Trophoblast cell (in vitro differentiated cells and primary cell): ENCODE measurements at regions not wholly inside any gene's neighbourhood (a gene's known extent, or its start where the extent isn't known, plus 50 kb on each side); places are given as distances from the start of the nearest gene placed in this dataset.

Experiments
- DNase-seq, 2 donors: peaks; one replicate each; pipeline ENCODE4 v3.0.0-alpha.2; 2016
- H2AFZ ChIP-seq: 2 replicates; pipeline ENCODE4 v1.6.1; 2013; ENCODE audit warnings: low read length, moderate library complexity, mild to moderate bottlenecking; ENCODE audit not compliant: insufficient read depth, poor library complexity
- H2AK5ac ChIP-seq: 2 replicates; pipeline ENCODE4 v1.6.1; 2013; ENCODE audit warnings: mild to moderate bottlenecking, low read length
- H2BK120ac ChIP-seq: 2 replicates; pipeline ENCODE4 v1.6.1; 2013; ENCODE audit warnings: low read length, mild to moderate bottlenecking, moderate library complexity; ENCODE audit not compliant: insufficient read depth, poor library complexity
- H2BK12ac ChIP-seq: 2 replicates; pipeline ENCODE4 v1.6.1; 2013; ENCODE audit warnings: mild to moderate bottlenecking, low read length, moderate library complexity
- H2BK5ac ChIP-seq: 2 replicates; pipeline ENCODE4 v1.6.1; 2013; ENCODE audit warnings: low read length, low read depth, moderate library complexity, mild to moderate bottlenecking; ENCODE audit not compliant: poor library complexity
- H3K14ac ChIP-seq: 2 replicates; pipeline ENCODE4 v1.6.1; 2013; ENCODE audit warnings: mild to moderate bottlenecking, low read length
- H3K18ac ChIP-seq: 2 replicates; pipeline ENCODE4 v1.6.1; 2013; ENCODE audit warnings: mild to moderate bottlenecking, low read length
- H3K23ac ChIP-seq: 2 replicates; pipeline ENCODE4 v1.6.1; 2013; ENCODE audit warnings: low read length
- H3K27ac ChIP-seq: 2 replicates; pipeline ENCODE4 v1.5.1; 2013; ENCODE audit warnings: low read depth, mild to moderate bottlenecking, inconsistent platforms, low read length, moderate library complexity
- H3K27me3 ChIP-seq: 2 replicates; pipeline ENCODE4 v1.6.1; 2013; ENCODE audit warnings: inconsistent platforms, mild to moderate bottlenecking, low read length, moderate library complexity; ENCODE audit not compliant: insufficient read depth
- H3K36me3 ChIP-seq, 2 experiments: 1 replicate in 1 of 2; 2 replicates in 1 of 2; pipeline ENCODE4 v1.6.1; 2013; ENCODE audit warnings: low read length in 2 of 2, mild to moderate bottlenecking in 2 of 2, moderate library complexity in 1 of 2; ENCODE audit not compliant: insufficient read depth in 2 of 2, control insufficient read depth in 1 of 2
- H3K4ac ChIP-seq: 2 replicates; pipeline ENCODE4 v1.6.1; 2013; ENCODE audit warnings: low read depth, mild to moderate bottlenecking, low read length, moderate library complexity
- H3K4me1 ChIP-seq, 2 experiments: 1 replicate in 1 of 2; 2 replicates in 1 of 2; pipeline ENCODE4 v1.6.1; 2013; ENCODE audit warnings: low read length in 2 of 2, mild to moderate bottlenecking in 2 of 2, moderate library complexity in 1 of 2; ENCODE audit not compliant: insufficient read depth in 2 of 2, control insufficient read depth in 1 of 2
- H3K4me2 ChIP-seq: 2 replicates; pipeline ENCODE4 v1.6.1; 2013; ENCODE audit warnings: inconsistent platforms, mild to moderate bottlenecking, low read length, moderate library complexity
- H3K4me3 ChIP-seq: 2 replicates; pipeline ENCODE4 v1.5.1; 2013; ENCODE audit warnings: mild to moderate bottlenecking, low read depth, low read length, inconsistent platforms
- H3K79me1 ChIP-seq: one replicate; pipeline ENCODE4 v1.6.1; 2013; ENCODE audit warnings: low read length
- H3K79me2 ChIP-seq: 2 replicates; pipeline ENCODE4 v1.6.1; 2013; ENCODE audit warnings: low read length, mild to moderate bottlenecking; ENCODE audit not compliant: control insufficient read depth, insufficient read depth, poor library complexity
- H3K9ac ChIP-seq: 2 replicates; pipeline ENCODE4 v1.6.1; 2013; ENCODE audit warnings: mild to moderate bottlenecking, low read length
- H3K9me3 ChIP-seq: 2 replicates; pipeline ENCODE4 v1.6.1; 2013; ENCODE audit warnings: low read depth, mild to moderate bottlenecking, control low read depth, inconsistent platforms, low read length; ENCODE audit not compliant: insufficient read depth
- H4K12ac ChIP-seq: 2 replicates; pipeline ENCODE4 v1.6.1; 2013; ENCODE audit warnings: low read depth, mild to moderate bottlenecking, low read length, moderate library complexity
- H4K8ac ChIP-seq: 2 replicates; pipeline ENCODE4 v1.6.1; 2013; ENCODE audit warnings: low read depth, mild to moderate bottlenecking, low read length, moderate library complexity
- H4K91ac ChIP-seq: one replicate; pipeline ENCODE4 v1.6.1; 2013; ENCODE audit warnings: low read depth, mild to moderate bottlenecking, low read length, moderate library complexity
- WGBS: extraction: QIAGEN DNeasy Blood & Tissue Kit; methylation state at CpG from one replicate; pipeline ENCODE4 v1.1.7; 2013; ENCODE audit warnings: missing lambda C conversion rate; ENCODE audit not compliant: insufficient read length, insufficient coverage; ENCODE audit errors: extremely low coverage; 5-methylcytosine and 5-hydroxymethylcytosine counted together

- no peaks in the 10 kb centered on the region for H3K36me3 ChIP-seq
- H3K79me2 ChIP-seq: no peaks in the 10 kb centered on the region
- H2AFZ ChIP-seq: no peak overlapping the region
- no CpG with 5 or more reads among the region's 1 CpG for WGBS
- H3K27ac ChIP-seq: no peak overlapping the region
- no peak overlapping the region for H4K91ac ChIP-seq
- H2BK12ac ChIP-seq: no peak overlapping the region
- no peaks in the 10 kb centered on the region for H3K27me3 ChIP-seq
- no peak overlapping the region for H3K14ac ChIP-seq
- H3K23ac ChIP-seq: no peak overlapping the region
- H4K12ac ChIP-seq: no peak overlapping the region
- H3K9me3 ChIP-seq: no peaks in the 10 kb centered on the region
- no peak overlapping the region for H2BK5ac ChIP-seq
- H3K18ac ChIP-seq: no peak overlapping the region
- no peak for DNase-seq
- no peak overlapping the region for H3K4me3 ChIP-seq
- H3K79me1 ChIP-seq: no peaks in the 10 kb centered on the region
- H3K9ac ChIP-seq: no peak overlapping the region
- H2AK5ac ChIP-seq: no peak overlapping the region
- no peak overlapping the region for H3K4me2 ChIP-seq
- no peaks in the 10 kb centered on the region for H3K4me1 ChIP-seq
- H3K4ac ChIP-seq: no peak overlapping the region
- H4K8ac ChIP-seq: no peak overlapping the region
- H2BK120ac ChIP-seq: no peak overlapping the region
Observed at GRCh38 chr16:72261127-72261526, 89.2 kb upstream of the PMFBP1 start.

GRCh38 chr16:72256398-72257066 is 84.6 kb upstream of the PMFBP1 start:
- DNase-seq: no peak
- H3K4me2 ChIP-seq: no peak overlapping the region
- H3K79me2 ChIP-seq: no peaks in the 10 kb centered on the region
- H3K36me3 ChIP-seq: no peaks in the 10 kb centered on the region
- no peaks in the 10 kb centered on the region for H3K4me1 ChIP-seq
- H2BK12ac ChIP-seq: no peak overlapping the region
- no peak overlapping the region for H3K9ac ChIP-seq
- no peak overlapping the region for H3K4me3 ChIP-seq
- H3K9me3 ChIP-seq: no peaks in the 10 kb centered on the region
- no peak overlapping the region for H2BK5ac ChIP-seq
- H3K27me3 ChIP-seq: no peaks in the 10 kb centered on the region
- no peak overlapping the region for H3K4ac ChIP-seq
- no peaks in the 10 kb centered on the region for H3K79me1 ChIP-seq
- no peak overlapping the region for H3K14ac ChIP-seq
- H4K91ac ChIP-seq: no peak overlapping the region
- WGBS: 100% methylated on average over 1 of the region's 2 CpGs
- H4K8ac ChIP-seq: no peak overlapping the region
- no peak overlapping the region for H3K23ac ChIP-seq
- no peak overlapping the region for H2AFZ ChIP-seq
- no peak overlapping the region for H3K18ac ChIP-seq
- no peak overlapping the region for H3K27ac ChIP-seq
- no peak overlapping the region for H2AK5ac ChIP-seq
- no peak overlapping the region for H4K12ac ChIP-seq
- no peak overlapping the region for H2BK120ac ChIP-seq

GRCh38 chr16:72255786-72256185 is 83.8 kb upstream of the PMFBP1 start:
- no peak overlapping the region for H4K12ac ChIP-seq
- H2BK120ac ChIP-seq: no peak overlapping the region
- H4K91ac ChIP-seq: no peak overlapping the region
- H4K8ac ChIP-seq: no peak overlapping the region
- H3K23ac ChIP-seq: no peak overlapping the region
- no peak overlapping the region for H2BK5ac ChIP-seq
- no peaks in the 10 kb centered on the region for H3K27me3 ChIP-seq
- no peak for DNase-seq
- no peak overlapping the region for H2BK12ac ChIP-seq
- H3K79me2 ChIP-seq: no peaks in the 10 kb centered on the region
- H3K27ac ChIP-seq: no peak overlapping the region
- no peak overlapping the region for H3K4me3 ChIP-seq
- H3K4ac ChIP-seq: no peak overlapping the region
- no peak overlapping the region for H3K18ac ChIP-seq
- WGBS: no CpG with 5 or more reads among the region's 1 CpG
- H3K9me3 ChIP-seq: no peaks in the 10 kb centered on the region
- H3K4me2 ChIP-seq: no peak overlapping the region
- H3K4me1 ChIP-seq: no peaks in the 10 kb centered on the region
- no peaks in the 10 kb centered on the region for H3K36me3 ChIP-seq
- H2AFZ ChIP-seq: no peak overlapping the region
- H3K14ac ChIP-seq: no peak overlapping the region
- no peak overlapping the region for H3K9ac ChIP-seq
- H2AK5ac ChIP-seq: no peak overlapping the region
- no peaks in the 10 kb centered on the region for H3K79me1 ChIP-seq

GRCh38 chr16:72247821-72248253 is 75.9 kb upstream of the PMFBP1 start:
- Histone ChIP-seq H3K79me1 (no peaks in the 10 kb centered on the region), H3K4me2 (no peak overlapping the region), H3K36me3 (no peaks in the 10 kb centered on the region), H3K4me3 (no peak overlapping the region), H3K27me3 (no peaks in the 10 kb centered on the region), H2AK5ac (no peak overlapping the region), H3K27ac (no peak overlapping the region), H3K4ac (no peak overlapping the region), H4K12ac (no peak overlapping the region), H3K79me2 (no peaks in the 10 kb centered on the region), H3K9ac (no peak overlapping the region), H4K91ac (no peak overlapping the region), H4K8ac (no peak overlapping the region), H2BK5ac (no peak overlapping the region), H3K9me3 (peaks cover 2% of the 10 kb centered on the region), H3K23ac (no peak overlapping the region), H3K14ac (no peak overlapping the region), H3K18ac (no peak overlapping the region), H2BK12ac (no peak overlapping the region), H2BK120ac (no peak overlapping the region), H3K4me1 (no peaks in the 10 kb centered on the region), H2AFZ (no peak overlapping the region)
- DNase-seq: no peak
- WGBS: no CpG with 5 or more reads among the region's 5 CpGs
